Fibroblast of skin of back (primary cell): ENCODE measurements at regions not wholly inside any gene's neighbourhood (a gene's known extent, or its start where the extent isn't known, plus 50 kb on each side); places are given as distances from the start of the nearest gene placed in this dataset.
"Not testable (repeated sequence)": the region's sequence is repeated elsewhere in the genome, so short reads cannot be mapped to it uniquely, and the experiment has no call there.

Experiments
- DNase-seq: peaks from one replicate; pipeline ENCODE4 v3.0.0-alpha.2; 2013

DNA sequence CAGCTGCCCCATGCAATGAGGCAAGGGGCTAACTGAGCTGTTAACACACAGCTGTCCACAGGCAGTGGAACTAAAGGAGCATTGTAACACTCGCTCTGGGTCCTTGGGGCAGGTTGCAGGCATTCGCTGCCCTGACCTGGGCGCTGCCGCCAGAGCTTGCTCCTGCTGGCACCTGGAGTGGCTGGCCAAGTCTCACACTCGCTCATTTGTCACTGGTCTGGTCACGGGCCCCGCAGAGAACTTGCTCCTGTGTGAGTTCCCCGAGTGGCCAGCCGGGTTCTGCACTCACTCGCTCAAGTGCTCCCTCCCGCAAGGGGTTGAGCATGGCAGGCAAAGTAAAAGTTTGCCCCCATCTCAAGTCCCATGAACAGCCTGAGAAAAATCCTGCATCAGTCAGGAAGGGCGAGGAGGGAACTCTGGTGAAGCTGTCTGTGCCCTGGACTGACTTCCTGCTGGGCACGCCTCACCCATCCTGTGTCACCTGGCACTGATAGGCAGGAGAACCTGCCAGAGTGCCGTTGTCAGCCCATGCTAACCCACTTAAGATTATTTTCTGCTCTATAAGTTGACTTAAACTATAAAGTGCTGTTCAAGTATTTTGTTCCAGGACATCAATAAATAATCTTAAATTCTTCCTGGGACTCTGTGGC, 934.8 kb upstream of the GYPC start:
- DNase-seq = no peak

DNA sequence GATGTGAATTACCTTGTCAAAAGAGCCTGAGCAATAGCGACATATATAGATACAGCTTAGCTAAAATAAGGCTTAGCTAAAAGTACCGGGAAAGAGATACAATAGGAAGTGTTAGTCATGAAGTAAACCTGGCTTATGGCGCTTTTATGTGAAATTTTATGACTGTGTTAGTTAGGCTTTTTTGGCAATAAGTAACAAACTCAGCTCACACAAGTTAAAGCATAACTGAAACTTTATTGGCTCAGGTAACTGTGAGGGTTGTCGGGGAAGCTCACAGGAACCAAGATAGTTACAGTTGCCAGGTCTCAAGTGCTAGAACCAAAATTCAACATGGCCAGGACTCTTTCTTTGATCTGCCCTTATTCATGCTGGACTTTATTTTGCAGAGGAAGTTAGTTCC, 925.0 kb upstream of the GYPC start:
- DNase-seq = no peak

DNA sequence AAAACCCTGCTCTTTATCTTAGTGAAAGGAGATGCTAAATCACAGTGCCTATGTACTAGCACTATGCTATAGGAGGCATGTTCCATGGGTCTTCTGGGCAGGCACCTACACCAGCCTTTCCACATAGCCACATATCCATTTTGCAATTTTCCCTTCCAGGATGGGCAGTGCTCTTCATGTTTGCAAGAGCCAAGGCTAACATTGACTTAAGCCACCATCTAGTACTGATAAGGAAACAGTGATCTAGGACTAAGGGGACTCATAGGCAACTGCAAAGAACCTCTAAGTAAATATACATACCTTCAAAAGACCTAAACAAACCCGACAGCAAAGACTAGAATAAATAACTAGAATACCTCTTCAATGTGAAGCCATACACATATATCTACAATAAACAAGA, 919.7 kb upstream of the GYPC start:
- no peak for DNase-seq

- peak; percentile 1 for DNase-seq
Observed at GRCh38 chr2:125745514-125745913, 910.4 kb upstream of the GYPC start.

- no peak for DNase-seq
Observed at GRCh38 chr2:125746321-125747164, 909.4 kb upstream of the GYPC start.

- DNase-seq = no peak
Observed at GRCh38 chr2:125747165-125747425, 908.9 kb upstream of the GYPC start.

DNA sequence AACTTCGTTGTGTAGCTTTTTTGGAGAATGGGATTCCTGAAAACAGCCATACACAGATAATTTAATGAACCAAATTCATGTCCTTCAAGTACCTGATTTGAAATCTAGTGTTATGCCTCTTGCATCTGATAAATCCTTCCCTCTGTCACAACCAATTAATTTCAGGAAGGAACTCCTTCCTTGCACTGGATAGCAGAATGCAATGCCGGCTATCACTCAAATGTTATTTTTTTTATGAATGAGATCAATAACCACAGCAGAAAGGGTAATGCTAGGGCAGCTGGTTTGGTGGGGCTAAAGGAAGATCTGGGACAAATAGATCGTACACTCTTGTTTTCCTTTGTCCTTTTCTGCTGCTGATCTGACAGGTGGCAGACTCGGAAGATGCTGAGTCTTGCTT, 899.5 kb upstream of the GYPC start:
- DNase-seq = no peak

DNA sequence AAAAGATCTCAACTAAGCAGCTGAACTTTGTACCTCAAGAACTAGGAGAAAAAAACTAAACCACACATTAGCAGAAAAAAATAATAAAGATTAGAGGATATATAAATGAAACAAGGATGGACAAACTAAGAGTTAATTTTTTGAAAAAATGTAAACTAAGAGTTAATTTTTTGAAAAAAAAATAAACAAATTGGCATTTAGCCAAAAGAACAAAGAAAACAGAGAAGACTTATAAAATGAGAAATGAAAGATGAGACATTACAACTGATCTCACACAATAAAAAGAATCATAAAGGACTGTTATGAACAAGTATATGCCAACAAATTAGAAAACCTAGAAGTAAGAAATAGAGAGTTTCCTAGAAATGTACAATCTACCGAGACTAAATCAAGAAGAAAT, 859.2 kb upstream of the GYPC start:
- no peak for DNase-seq

- no peak for DNase-seq
Observed at GRCh38 chr2:125797192-125797591, 858.8 kb upstream of the GYPC start.

GRCh38 chr2:125822746-125823145, 833.2 kb upstream of the GYPC start:
- no peak for DNase-seq

DNA sequence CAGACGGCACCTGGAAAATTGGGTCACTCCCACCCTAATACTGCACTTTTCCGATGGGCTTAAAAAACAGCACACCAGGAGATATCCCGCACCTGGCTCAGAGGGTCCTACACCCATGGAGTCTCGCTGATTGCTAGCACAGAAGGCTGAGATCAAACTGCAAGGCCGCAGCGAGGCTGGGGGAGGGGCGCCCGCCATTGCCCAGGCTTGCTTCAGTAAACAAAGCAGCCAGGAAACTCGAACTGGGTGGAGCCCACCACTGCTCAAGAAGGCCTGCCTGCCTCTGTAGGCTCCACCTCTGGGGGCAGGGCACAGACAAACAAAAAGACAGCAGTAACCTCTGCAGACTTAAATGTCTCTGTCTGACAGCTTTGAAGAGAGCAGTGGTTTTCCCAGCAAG, 830.2 kb upstream of the GYPC start:
- DNase-seq = not testable (repeated sequence)

DNA sequence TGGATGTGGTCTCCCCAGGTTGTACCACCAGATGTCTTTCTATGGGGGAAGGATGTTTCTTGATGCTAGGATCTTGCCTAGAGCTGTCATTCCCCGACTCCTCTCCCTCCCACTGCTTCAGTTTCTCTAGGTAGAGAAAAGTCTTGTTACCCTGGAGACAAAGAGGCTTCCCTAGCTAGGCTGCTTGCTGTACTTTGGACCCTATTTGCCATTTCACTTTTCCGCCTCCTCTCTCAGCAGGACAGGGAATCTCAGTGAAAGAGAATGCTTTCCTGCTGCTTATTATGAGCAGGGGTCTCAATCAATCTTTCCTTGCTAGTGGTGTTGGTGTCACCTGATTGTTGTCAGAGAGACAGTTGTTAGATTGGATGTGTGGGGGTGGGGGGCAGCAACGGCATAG, 818.8 kb upstream of the GYPC start:
- DNase-seq = no peak

DNA sequence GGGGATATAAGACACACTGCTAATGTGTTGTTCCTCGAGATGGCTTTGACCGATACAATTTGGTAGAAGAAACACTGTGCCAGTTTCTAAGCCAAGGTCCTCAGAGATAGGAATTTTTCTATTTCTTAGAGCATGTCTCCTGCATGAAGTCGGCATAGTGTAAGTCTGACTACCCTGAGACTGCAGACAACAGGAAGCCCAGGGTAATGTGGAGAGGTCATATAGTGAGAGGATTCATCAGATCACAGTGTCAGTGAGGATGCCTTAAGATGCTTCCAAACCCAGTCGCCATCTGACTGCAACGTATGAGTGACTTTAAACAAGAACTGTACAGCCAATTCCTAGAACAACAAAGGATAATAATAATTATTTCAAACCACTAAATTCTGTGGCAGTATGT, 818.3 kb upstream of the GYPC start:
- no peak for DNase-seq

GRCh38 chr2:125839945-125840344, 816.0 kb upstream of the GYPC start:
- no peak for DNase-seq

DNA sequence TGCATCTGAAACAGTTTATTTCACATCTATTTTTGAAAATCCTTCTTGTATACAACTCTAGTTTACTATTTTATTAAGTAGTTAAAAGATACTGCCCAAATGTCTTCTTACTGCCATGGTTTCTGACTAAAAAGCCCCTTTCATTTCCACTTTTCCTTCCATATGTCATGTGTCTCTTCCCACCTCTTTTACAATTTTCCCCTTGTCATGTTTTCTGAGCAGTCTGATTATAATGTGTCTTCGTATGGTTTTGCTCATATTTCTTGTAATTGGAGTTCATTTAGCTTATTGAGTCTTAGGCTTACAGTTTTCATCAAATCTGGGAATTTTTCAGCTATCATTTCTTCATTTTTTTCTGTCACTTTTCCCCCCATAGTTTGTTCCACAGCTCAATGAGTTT, 813.9 kb upstream of the GYPC start:
- no peak for DNase-seq

DNA sequence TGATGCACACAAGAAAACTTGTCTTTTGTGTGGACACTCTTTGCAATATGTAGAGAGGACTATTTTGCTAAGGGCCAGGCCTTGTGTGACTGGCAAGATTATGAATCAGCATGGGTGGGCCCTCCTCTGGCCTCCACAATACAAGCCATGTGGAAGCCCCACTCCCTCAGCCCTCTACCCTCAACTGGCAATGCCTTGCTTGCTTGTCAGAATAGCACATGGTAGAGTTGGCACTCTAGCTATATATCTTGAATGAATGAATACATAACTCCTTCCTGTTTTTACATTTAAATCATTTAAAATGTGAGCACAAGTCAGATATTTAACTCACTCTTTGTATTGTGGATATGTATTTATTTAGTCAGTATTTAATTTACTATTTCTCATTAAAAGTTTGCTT, 805.4 kb upstream of the GYPC start:
- no peak for DNase-seq

DNA sequence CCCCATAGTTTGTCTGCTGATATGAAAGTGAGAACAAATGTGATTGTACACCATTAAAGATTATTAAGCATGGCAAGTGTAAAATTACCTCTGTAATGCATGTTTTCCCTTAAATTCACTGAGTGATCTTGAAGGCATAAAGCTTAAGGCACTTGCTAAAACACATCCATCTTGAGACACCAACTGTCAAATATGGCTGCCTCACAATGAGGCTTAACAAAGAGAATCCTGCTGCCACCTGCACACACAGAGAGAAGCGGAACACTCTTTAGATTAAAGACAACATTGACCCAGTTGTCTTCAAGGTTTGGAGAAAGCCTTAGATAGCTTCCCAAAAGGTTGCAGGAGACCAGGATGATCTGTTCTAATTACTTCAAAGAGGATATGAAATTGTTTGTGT, 803.6 kb upstream of the GYPC start:
- DNase-seq = no peak

- no peak for DNase-seq
Observed at GRCh38 chr2:125853626-125854025, 802.3 kb upstream of the GYPC start.

DNA sequence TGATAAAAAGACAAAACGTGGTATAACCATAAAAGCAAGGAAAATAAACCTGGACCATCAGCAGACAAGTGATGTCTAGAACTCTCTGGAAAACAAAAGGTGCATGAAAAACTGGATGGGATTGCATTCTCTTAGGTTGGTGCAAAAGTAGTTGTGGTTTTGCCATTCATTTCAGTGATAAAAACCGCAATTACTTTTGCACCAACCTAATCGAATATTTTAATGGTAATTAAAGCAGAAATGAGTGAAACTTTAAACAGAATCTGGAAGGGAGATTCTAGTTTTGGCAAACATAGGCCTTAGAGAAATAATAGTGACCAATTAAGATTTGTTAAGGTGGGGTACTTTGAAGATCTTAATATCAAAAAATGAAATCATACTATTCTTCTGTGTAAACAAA, 800.8 kb upstream of the GYPC start:
- DNase-seq = no peak

GRCh38 chr2:125857971-125858794, 797.8 kb upstream of the GYPC start:
- DNase-seq = no peak

DNA sequence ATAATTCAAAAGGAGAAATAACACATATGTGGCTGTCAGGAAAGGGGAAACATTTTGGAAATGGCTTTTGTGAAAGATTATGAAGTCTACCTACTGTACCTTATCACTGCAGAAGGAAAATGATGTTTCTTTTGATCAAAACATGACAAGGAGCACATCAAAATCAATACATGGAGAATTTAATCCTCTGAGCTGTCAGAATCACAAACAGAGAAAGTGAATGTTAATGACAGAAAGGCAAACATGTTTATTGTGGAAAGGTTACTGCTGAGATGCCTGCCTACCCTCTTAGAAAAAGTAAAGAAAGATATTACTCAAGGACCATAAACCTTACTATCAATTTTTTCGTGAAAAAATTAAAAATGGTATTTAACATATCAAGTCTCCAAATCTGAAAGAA, 794.5 kb upstream of the GYPC start:
- no peak for DNase-seq

- DNase-seq = no peak
Observed at GRCh38 chr2:125867908-125868307, 788.0 kb upstream of the GYPC start.

DNA sequence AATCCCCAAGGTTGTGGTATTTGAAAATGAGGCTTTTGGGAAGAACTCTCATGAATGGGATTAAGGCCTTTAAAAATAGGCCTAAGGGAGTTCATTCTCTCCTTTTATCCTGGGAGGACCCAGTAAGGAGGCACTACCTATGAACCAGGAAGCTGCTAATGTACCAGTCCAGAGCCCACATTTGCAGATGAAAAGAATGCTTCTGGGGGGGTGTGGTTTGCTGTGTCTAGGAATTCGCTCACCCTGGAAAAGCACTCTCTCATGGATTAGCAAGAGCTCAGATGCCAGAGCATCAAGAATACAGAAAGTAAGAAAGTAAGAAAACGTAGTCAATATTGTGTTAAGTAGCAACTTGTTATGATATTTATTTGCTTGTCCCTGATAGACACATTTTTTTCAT, 785.7 kb upstream of the GYPC start:
- no peak for DNase-seq

DNA sequence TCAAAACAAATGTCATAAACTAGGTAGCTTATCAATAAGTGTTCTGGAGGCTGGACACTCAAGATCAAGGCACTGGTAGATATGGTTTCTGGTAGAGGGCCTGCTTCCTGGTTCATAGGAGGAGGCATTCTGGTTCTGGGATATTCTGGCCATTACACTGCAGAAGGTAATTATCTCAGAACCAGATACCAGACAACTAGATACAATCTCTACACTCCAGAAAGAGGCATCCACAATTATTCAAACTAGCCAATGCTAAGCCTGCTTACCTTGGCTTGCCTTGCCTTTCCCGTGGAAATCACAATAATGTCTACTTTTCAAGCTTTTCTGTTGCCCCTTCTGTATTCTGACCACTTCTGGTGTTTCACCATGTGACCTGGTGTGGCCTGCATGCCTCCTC, 785.2 kb upstream of the GYPC start:
- no peak for DNase-seq
